SK-N-SH treated with all-trans-retinoic acid at 6 μM for 48 hours (cell line): ENCODE measurements at regions not wholly inside any gene's neighbourhood (a gene's known extent, or its start where the extent isn't known, plus 50 kb on each side); places are given as distances from the start of the nearest gene placed in this dataset.

Experiments used
- ATAC-seq: fragments of 200-7000 bp; cut with Tn5 transposase; 3 replicates; pipeline ENCODE4 v1.9.1; 2020; ENCODE audit warnings: mild to moderate bottlenecking, moderate library complexity
- ARNTL ChIP-seq: fragments of 450-650 bp; formaldehyde crosslinking; IDR thresholded peaks from 2 replicates; pipeline ENCODE4 v1.5.0; 2020; ENCODE audit warnings: low read depth, mild to moderate bottlenecking, moderate library complexity, borderline replicate concordance
- BACH2 ChIP-seq: fragments of 250-450 bp; sonication (Bioruptor Pico); IDR thresholded peaks from 2 replicates; pipeline ENCODE4 v1.9.0; 2021; ENCODE audit warnings: mild to moderate bottlenecking, borderline replicate concordance
- CREB5 ChIP-seq: fragments of 250-450 bp; sonication (Bioruptor Pico); IDR thresholded peaks from 2 replicates; pipeline ENCODE4 v1.5.1; 2020; ENCODE audit warnings: low read depth, mild to moderate bottlenecking, moderate library complexity
- CSDC2 ChIP-seq: fragments of 250-450 bp; sonication (Bioruptor Pico); IDR thresholded peaks from 2 replicates; pipeline ENCODE4 v1.5.0; 2020; ENCODE audit warnings: mild to moderate bottlenecking, moderate library complexity
- CSRNP3 ChIP-seq: fragments of 250-450 bp; sonication (Bioruptor Pico); IDR thresholded peaks from 2 replicates; pipeline ENCODE4 v1.5.1; 2021; ENCODE audit warnings: mild to moderate bottlenecking, moderate library complexity
- ESRRG ChIP-seq: fragments of 250-450 bp; sonication (Bioruptor Pico); IDR thresholded peaks from 2 replicates; pipeline ENCODE4 v1.6.1; 2021; ENCODE audit warnings: mild to moderate bottlenecking
- GLIS3 ChIP-seq: fragments of 250-450 bp; sonication (Bioruptor Pico); IDR thresholded peaks from 2 replicates; pipeline ENCODE4 v1.5.0; 2020; ENCODE audit warnings: mild to moderate bottlenecking, moderate library complexity
- ISL1 ChIP-seq: fragments of 250-450 bp; sonication (Bioruptor Pico); IDR thresholded peaks from 2 replicates; pipeline ENCODE4 v2.1.2; 2022; ENCODE audit warnings: mild to moderate bottlenecking, moderate library complexity
- OSR1 ChIP-seq: fragments of 250-450 bp; sonication (Bioruptor Pico); IDR thresholded peaks from 2 replicates; pipeline ENCODE4 v1.8.0; 2022; ENCODE audit warnings: moderate library complexity, mild to moderate bottlenecking, inconsistent platforms
- POU6F1 ChIP-seq: fragments of 250-450 bp; sonication (Bioruptor Pico); IDR thresholded peaks from 2 replicates; pipeline ENCODE4 v1.8.0; 2021; ENCODE audit warnings: low read depth, mild to moderate bottlenecking, moderate library complexity, borderline replicate concordance
- PPARA ChIP-seq: fragments of 250-450 bp; sonication (Bioruptor Pico); IDR thresholded peaks from 2 replicates; pipeline ENCODE4 v1.5.0; 2020; ENCODE audit warnings: mild to moderate bottlenecking, borderline replicate concordance
- RARB ChIP-seq: fragments of 250-450 bp; sonication (Bioruptor Pico); IDR thresholded peaks from 2 replicates; pipeline ENCODE4 v1.8.0; 2021; ENCODE audit warnings: mild to moderate bottlenecking, moderate library complexity
- SNAI2 ChIP-seq: fragments of 250-450 bp; sonication (Bioruptor Pico); IDR thresholded peaks from 2 replicates; pipeline ENCODE4 v1.5.0; 2020; ENCODE audit warnings: mild to moderate bottlenecking, moderate library complexity
- TCF4 ChIP-seq: fragments of 250-450 bp; sonication (Bioruptor Pico); IDR thresholded peaks from 2 replicates; pipeline ENCODE4 v1.8.0; 2021; ENCODE audit warnings: mild to moderate bottlenecking, moderate library complexity, borderline replicate concordance
- TOX ChIP-seq: fragments of 250-450 bp; sonication (Bioruptor Pico); IDR thresholded peaks from 2 replicates; pipeline ENCODE4 v1.8.0; 2021; ENCODE audit warnings: mild to moderate bottlenecking, moderate library complexity, borderline replicate concordance
- TSHZ2 ChIP-seq: fragments of 250-450 bp; sonication (Bioruptor Pico); IDR thresholded peaks from 2 replicates; pipeline ENCODE4 v1.5.0; 2020; ENCODE audit warnings: mild to moderate bottlenecking, moderate library complexity
- ZC3H10 ChIP-seq: fragments of 250-450 bp; sonication (Bioruptor Pico); IDR thresholded peaks from 2 replicates; pipeline ENCODE4 v1.5.1; 2021; ENCODE audit warnings: mild to moderate bottlenecking, moderate library complexity
- ZFP3 ChIP-seq: fragments of 250-450 bp; sonication (Bioruptor Pico); IDR thresholded peaks from 2 replicates; pipeline ENCODE4 v1.5.0; 2020; ENCODE audit warnings: mild to moderate bottlenecking, moderate library complexity
- ZFP30 ChIP-seq: fragments of 450-650 bp; formaldehyde crosslinking; IDR thresholded peaks from 2 replicates; pipeline ENCODE4 v1.5.0; 2022; ENCODE audit warnings: mild to moderate bottlenecking, moderate library complexity
- ZNF565 ChIP-seq: fragments of 450-650 bp; formaldehyde crosslinking; conservative IDR thresholded peaks from 2 replicates; pipeline ENCODE4 v1.5.0; 2020; ENCODE audit warnings: low read depth, mild to moderate bottlenecking, moderate library complexity
- ZNF70 ChIP-seq: fragments of 450-650 bp; formaldehyde crosslinking; IDR thresholded peaks from 2 replicates; pipeline ENCODE4 v1.5.0; 2020; ENCODE audit warnings: mild to moderate bottlenecking, moderate library complexity
- ZNF8 ChIP-seq: fragments of 450-650 bp; formaldehyde crosslinking; IDR thresholded peaks from 2 replicates; pipeline ENCODE4 v1.5.0; 2020; ENCODE audit warnings: mild to moderate bottlenecking, moderate library complexity

- no peak for TF ChIP-seq PPARA (CRISPR knock-in tag)
- TF ChIP-seq ZNF70 (CRISPR knock-in tag), result no peak
- no peak for TF ChIP-seq GLIS3 (CRISPR knock-in tag)
- TF ChIP-seq TOX (CRISPR knock-in tag), result no peak
- TF ChIP-seq ISL1 (CRISPR knock-in tag), result no peak
- no peak for TF ChIP-seq POU6F1 (CRISPR knock-in tag)
- no peak for TF ChIP-seq ZC3H10 (CRISPR knock-in tag)
- TF ChIP-seq CSRNP3 (CRISPR knock-in tag), result no peak
- no peak for TF ChIP-seq CSDC2 (CRISPR knock-in tag)
- no peak for TF ChIP-seq ZNF8 (CRISPR knock-in tag)
- TF ChIP-seq CREB5 (CRISPR knock-in tag), result no peak
- TF ChIP-seq OSR1 (CRISPR knock-in tag), result no peak
- no peak for TF ChIP-seq BACH2
- no peak for TF ChIP-seq RARB (CRISPR knock-in tag)
- no peak for TF ChIP-seq ARNTL (CRISPR knock-in tag)
- no peak for TF ChIP-seq TSHZ2 (CRISPR knock-in tag)
- TF ChIP-seq ESRRG (CRISPR knock-in tag), result no peak
- TF ChIP-seq ZFP3 (CRISPR knock-in tag), result no peak
- TF ChIP-seq SNAI2 (CRISPR knock-in tag), result no peak
- no peak for ATAC-seq
Observed at GRCh38 chr18:22536558-22536957, 118.8 kb upstream of the CTAGE1 start.

- TF ChIP-seq TSHZ2 (CRISPR knock-in tag) (no peak), ARNTL (CRISPR knock-in tag) (no peak), ISL1 (CRISPR knock-in tag) (no peak), ESRRG (CRISPR knock-in tag) (no peak), GLIS3 (CRISPR knock-in tag) (no peak), ZFP30 (no peak), CREB5 (CRISPR knock-in tag) (no peak), PPARA (CRISPR knock-in tag) (no peak), ZNF8 (CRISPR knock-in tag) (no peak), TOX (CRISPR knock-in tag) (no peak), POU6F1 (CRISPR knock-in tag) (no peak), RARB (CRISPR knock-in tag) (no peak), SNAI2 (CRISPR knock-in tag) (no peak), ZNF565 (no peak), CSDC2 (CRISPR knock-in tag) (no peak), TCF4 (CRISPR knock-in tag) (no peak), ZC3H10 (CRISPR knock-in tag) (no peak), BACH2 (no peak), ZFP3 (CRISPR knock-in tag) (no peak), OSR1 (CRISPR knock-in tag) (no peak)
Observed at GRCh38 chr18:22538426-22538825, 120.7 kb upstream of the CTAGE1 start.

More at GRCh38 chr18:22538426-22538825, 120.7 kb upstream of the CTAGE1 start:
- no peak for ATAC-seq
